Tibial artery (tissue), 4 donors: ENCODE measurements at regions not wholly inside any gene's neighbourhood (a gene's known extent, or its start where the extent isn't known, plus 50 kb on each side); places are given as distances from the start of the nearest gene placed in this dataset.

ENCODE experiments used
- DNase-seq, 2 donors: peaks; one replicate each; pipeline ENCODE4 v3.0.0-alpha.2; 2019
- H3K27ac ChIP-seq, 2 donors: fragments of 200-600 bp; sonication (generic) in 1 of 2; 1 replicate in 1 of 2; 2 replicates in 1 of 2; pipeline ENCODE4 v1.5.1; 2018 to 2019; ENCODE audit warnings: mild to moderate bottlenecking in 1 of 2
- H3K27me3 ChIP-seq, 2 donors: fragments of 200-600 bp; sonication (generic) in 1 of 2; one replicate each; pipeline versions ENCODE4 v1.5.1 to v1.6.0; 2016 to 2019
- H3K36me3 ChIP-seq, 3 donors: fragments of 200-600 bp; sonication (generic) in 2 of 3; one replicate each; pipeline ENCODE4 v1.5.1; 2016 to 2019; ENCODE audit warnings: mild to moderate bottlenecking in 2 of 3
- H3K4me1 ChIP-seq, 4 donors: fragments of 200-600 bp; sonication (generic) in 2 of 4; 1 replicate in 3 of 4; 2 replicates in 1 of 4; pipeline ENCODE4 v1.5.1; 2016 to 2019
- H3K4me3 ChIP-seq, 2 donors: fragments of 200-600 bp; sonication (generic) in 1 of 2; 1 replicate in 1 of 2; 2 replicates in 1 of 2; pipeline ENCODE4 v1.5.1; 2018 to 2019; ENCODE audit warnings: mild to moderate bottlenecking in 2 of 2
- H3K9me3 ChIP-seq, 3 donors: fragments of 200-600 bp; sonication (generic) in 1 of 3; one replicate each; pipeline ENCODE4 v1.5.1; 2016 to 2019
- intact Hi-C: fragments of 100-400 bp; cut with DNase I; formaldehyde crosslinking; loops from one replicate; pipeline ENCODE4 v1.15.0; 2023; ENCODE audit warnings: low total_unique reads
- TF ChIP-seq, protein P1 (sequence below), 2 experiments: fragments of 200-600 bp in 1 of 2; fragments of 450-650 bp in 1 of 2; IDR thresholded peaks; one replicate each; pipeline ENCODE4 v1.5.1; 2017 to 2019; ENCODE audit warnings: antibody characterized with exemption in 2 of 2, mild to moderate bottlenecking in 1 of 2, moderate library complexity in 1 of 2

DNA sequence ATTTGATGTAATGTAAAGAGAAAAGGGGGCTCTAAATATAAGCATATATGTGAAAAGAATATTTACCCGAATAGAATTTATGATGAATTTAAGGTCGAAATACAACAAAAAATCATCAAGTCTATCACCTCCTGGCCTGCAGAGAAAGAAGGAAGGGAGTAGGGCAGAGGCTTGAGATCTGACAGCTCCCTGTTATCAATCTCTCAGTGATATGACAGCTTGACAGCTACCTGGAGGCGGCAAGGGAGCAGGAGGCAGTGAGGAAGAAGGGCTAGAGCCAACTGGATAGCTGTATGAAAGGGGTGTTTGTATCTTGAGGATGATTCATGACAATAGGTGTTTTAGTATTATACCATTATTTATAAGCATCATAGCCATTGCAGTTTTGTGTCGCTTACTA lies 299.8 kb upstream of the DNAJC19 start:
- Histone ChIP-seq H3K27ac (no peak overlapping the region), H3K9me3 (no peaks in the 10 kb centered on the region), H3K27me3 (no peaks in the 10 kb centered on the region), H3K4me1 (no peaks in the 10 kb centered on the region), H3K36me3 (no peaks in the 10 kb centered on the region), H3K4me3 (no peak overlapping the region)
- intact Hi-C loops: no loop called here
- DNase-seq: no peak
- TF ChIP-seq, protein P1, sequence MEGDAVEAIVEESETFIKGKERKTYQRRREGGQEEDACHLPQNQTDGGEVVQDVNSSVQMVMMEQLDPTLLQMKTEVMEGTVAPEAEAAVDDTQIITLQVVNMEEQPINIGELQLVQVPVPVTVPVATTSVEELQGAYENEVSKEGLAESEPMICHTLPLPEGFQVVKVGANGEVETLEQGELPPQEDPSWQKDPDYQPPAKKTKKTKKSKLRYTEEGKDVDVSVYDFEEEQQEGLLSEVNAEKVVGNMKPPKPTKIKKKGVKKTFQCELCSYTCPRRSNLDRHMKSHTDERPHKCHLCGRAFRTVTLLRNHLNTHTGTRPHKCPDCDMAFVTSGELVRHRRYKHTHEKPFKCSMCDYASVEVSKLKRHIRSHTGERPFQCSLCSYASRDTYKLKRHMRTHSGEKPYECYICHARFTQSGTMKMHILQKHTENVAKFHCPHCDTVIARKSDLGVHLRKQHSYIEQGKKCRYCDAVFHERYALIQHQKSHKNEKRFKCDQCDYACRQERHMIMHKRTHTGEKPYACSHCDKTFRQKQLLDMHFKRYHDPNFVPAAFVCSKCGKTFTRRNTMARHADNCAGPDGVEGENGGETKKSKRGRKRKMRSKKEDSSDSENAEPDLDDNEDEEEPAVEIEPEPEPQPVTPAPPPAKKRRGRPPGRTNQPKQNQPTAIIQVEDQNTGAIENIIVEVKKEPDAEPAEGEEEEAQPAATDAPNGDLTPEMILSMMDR (IDR thresholded peaks at IDR 0.05): no peak

- no peak overlapping the region for H3K27ac ChIP-seq
- H3K9me3 ChIP-seq: no peaks in the 10 kb centered on the region
- TF ChIP-seq, protein P1 (IDR thresholded peaks at IDR 0.05): no peak
- no peaks in the 10 kb centered on the region for H3K36me3 ChIP-seq
- H3K27me3 ChIP-seq: no peaks in the 10 kb centered on the region
- no peaks in the 10 kb centered on the region for H3K4me1 ChIP-seq
- DNase-seq: no peak
- no peak overlapping the region for H3K4me3 ChIP-seq
- intact Hi-C loops: no loop called here
Observed at GRCh38 chr3:181288145-181288544, 298.6 kb upstream of the DNAJC19 start.

DNA sequence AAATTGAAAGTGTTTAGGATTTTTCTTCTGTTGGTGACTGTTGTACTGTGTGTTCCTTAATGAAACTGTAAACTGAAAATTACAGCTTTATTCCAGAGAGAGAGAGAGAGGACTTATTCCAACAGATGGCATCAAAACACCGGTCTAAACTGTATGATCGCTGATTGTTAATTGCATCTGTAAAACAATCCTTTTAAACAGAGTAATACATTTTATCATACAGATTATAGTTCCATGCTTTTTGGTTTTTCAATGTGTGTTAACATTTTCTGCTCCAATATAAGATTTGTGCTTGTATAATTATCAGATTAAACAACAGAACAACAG lies 289.7 kb upstream of the DNAJC19 start:
- no peaks in the 10 kb centered on the region for H3K27me3 ChIP-seq
- no peak overlapping the region for H3K4me3 ChIP-seq
- H3K36me3 ChIP-seq: no peaks in the 10 kb centered on the region
- no peak for DNase-seq
- TF ChIP-seq, protein P1 (IDR thresholded peaks at IDR 0.05): no peak
- no peaks in the 10 kb centered on the region for H3K4me1 ChIP-seq
- intact Hi-C loops: no loop called here
- H3K9me3 ChIP-seq: no peaks in the 10 kb centered on the region
- no peak overlapping the region for H3K27ac ChIP-seq

- Histone ChIP-seq H3K4me1 (no peaks in the 10 kb centered on the region), H3K9me3 (no peaks in the 10 kb centered on the region), H3K27ac (no peak overlapping the region), H3K36me3 (no peaks in the 10 kb centered on the region), H3K27me3 (no peaks in the 10 kb centered on the region), H3K4me3 (no peak overlapping the region)
- TF ChIP-seq, protein P1 (IDR thresholded peaks at IDR 0.05): no peak
- intact Hi-C loops: no loop called here
- DNase-seq: no peak
Observed at GRCh38 chr3:181278468-181279238, 289.1 kb upstream of the DNAJC19 start.

GRCh38 chr3:181276358-181276896 lies 286.9 kb upstream of the DNAJC19 start:
- Histone ChIP-seq H3K36me3 (no peaks in the 10 kb centered on the region), H3K27me3 (no peaks in the 10 kb centered on the region), H3K9me3 (no peaks in the 10 kb centered on the region), H3K4me3 (no peak overlapping the region), H3K27ac (no peak overlapping the region), H3K4me1 (no peaks in the 10 kb centered on the region)
- TF ChIP-seq, protein P1 (IDR thresholded peaks at IDR 0.05): no peak
- DNase-seq: no peak
- intact Hi-C loops: no loop called here
